ENCODE measurements at regions not wholly inside any gene's neighbourhood (a gene's known extent, or its start where the extent isn't known, plus 50 kb on each side); places are given as distances from the start of the nearest gene placed in this dataset.

DNA sequence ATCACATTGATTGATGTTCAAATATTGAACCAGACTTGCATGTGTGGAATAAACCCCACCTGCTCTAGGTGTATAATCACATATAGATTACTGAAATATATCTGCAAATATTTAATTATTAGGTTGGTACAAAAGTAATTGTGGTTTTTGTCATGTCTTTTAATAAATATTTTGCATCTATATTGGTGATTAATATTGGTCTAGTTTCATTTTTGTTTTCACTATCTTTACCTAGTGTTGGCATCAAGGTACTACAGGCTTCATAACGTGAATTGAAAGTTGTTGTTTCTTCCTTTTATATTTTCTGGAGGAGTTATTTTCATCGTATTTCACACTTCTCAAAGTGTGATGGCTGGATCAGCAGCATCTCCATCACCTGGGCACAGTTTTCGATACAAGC is 740.0 kb upstream of the TMEM132C start:
- H3K27me3 ChIP-seq (replicated peaks; ENCODE audit: control insufficient read depth, insufficient read depth, low read length): no peaks in the 10 kb centered on the region
- H3K4me3 ChIP-seq (replicated peaks; ENCODE audit: low read depth, low read length): no peak overlapping the region
- TF ChIP-seq, protein P1, sequence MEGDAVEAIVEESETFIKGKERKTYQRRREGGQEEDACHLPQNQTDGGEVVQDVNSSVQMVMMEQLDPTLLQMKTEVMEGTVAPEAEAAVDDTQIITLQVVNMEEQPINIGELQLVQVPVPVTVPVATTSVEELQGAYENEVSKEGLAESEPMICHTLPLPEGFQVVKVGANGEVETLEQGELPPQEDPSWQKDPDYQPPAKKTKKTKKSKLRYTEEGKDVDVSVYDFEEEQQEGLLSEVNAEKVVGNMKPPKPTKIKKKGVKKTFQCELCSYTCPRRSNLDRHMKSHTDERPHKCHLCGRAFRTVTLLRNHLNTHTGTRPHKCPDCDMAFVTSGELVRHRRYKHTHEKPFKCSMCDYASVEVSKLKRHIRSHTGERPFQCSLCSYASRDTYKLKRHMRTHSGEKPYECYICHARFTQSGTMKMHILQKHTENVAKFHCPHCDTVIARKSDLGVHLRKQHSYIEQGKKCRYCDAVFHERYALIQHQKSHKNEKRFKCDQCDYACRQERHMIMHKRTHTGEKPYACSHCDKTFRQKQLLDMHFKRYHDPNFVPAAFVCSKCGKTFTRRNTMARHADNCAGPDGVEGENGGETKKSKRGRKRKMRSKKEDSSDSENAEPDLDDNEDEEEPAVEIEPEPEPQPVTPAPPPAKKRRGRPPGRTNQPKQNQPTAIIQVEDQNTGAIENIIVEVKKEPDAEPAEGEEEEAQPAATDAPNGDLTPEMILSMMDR (IDR thresholded peaks at IDR 0.05; ENCODE audit: insufficient read depth, low read length, poor library complexity, severe bottlenecking): no peak
- no peak for DNase-seq (ENCODE audit: extremely low read depth, insufficient read length)
- no peaks in the 10 kb centered on the region for H3K36me3 ChIP-seq (ENCODE audit: control insufficient read depth, insufficient read depth, low read length)

DNA sequence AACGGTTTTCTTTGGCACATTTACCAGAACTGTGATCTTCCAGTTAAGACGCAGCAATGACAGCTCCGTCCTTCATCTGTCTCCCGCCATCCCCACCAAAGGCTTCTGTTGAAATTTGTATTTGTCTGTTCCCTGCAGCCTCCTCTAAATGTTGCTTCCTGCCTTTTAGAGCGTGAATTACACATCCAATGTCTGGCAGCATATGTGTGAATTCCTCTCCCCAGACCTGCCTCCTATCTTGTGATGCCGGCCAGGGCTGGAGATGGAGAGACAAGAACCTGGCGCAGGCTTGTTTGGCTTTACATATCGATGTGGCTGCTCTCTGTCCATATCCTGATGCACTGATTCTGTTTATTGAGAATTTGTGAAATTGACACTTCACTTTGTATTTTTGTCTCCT is 738.4 kb upstream of the TMEM132C start:
- TF ChIP-seq, protein P1 (IDR thresholded peaks at IDR 0.05; ENCODE audit: insufficient read depth, low read length, poor library complexity, severe bottlenecking): no peak

DNA sequence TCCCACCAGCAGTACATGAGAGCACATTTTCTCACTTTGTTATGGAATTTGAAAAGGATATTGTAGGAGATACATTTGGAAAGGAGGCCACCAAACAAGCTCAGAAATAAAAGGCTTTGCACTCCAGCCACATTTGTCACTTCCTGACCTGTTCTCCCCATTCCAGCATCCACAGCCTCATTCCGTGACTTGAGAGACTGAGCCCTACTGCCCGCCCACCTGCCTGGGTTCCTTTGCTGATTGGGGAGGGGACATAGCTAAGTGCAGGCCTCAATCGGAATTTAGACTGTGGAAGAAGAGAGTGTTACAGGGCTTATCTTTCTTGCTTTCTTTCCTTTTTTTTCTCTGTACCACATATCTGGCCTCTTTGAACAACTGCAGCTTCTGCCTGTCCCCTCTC is 735.4 kb upstream of the TMEM132C start:
- Histone ChIP-seq H3K36me3 (ENCODE audit: control insufficient read depth, insufficient read depth, low read length) (no peaks in the 10 kb centered on the region), H3K4me3 (replicated peaks; ENCODE audit: low read depth, low read length) (no peak overlapping the region), H3K27me3 (replicated peaks; ENCODE audit: control insufficient read depth, insufficient read depth, low read length) (no peaks in the 10 kb centered on the region)
- DNase-seq (ENCODE audit: extremely low read depth, insufficient read length): no peak
- TF ChIP-seq, protein P1 (IDR thresholded peaks at IDR 0.05; ENCODE audit: insufficient read depth, low read length, poor library complexity, severe bottlenecking): no peak

More for the DNA sequence above, 738.4 kb upstream of the TMEM132C start:
- no peaks in the 10 kb centered on the region for H3K36me3 ChIP-seq (ENCODE audit: control insufficient read depth, insufficient read depth, low read length)
- no peak overlapping the region for H3K4me3 ChIP-seq (replicated peaks; ENCODE audit: low read depth, low read length)
- no peaks in the 10 kb centered on the region for H3K27me3 ChIP-seq (replicated peaks; ENCODE audit: control insufficient read depth, insufficient read depth, low read length)
- DNase-seq (ENCODE audit: extremely low read depth, insufficient read length): no peak

DNA sequence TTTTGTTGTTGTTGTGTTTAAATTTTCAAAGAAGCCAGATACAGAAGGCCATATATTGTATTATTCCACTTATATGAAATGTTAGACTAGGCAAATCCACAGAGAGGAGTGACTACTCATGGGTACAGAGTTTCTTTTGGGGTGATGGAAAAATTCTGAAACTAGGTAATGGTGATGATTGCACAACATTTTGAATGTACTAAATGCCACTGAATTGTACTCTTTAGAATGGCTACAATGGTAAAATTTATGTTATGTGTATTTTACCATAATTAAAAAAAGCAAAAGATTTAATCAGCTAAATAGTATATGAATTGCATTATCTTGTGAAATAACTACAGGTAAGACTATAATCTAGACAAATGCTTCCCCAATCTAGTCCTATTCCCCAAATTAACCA is 733.6 kb upstream of the TMEM132C start:
- H3K36me3 ChIP-seq (ENCODE audit: control insufficient read depth, insufficient read depth, low read length): no peaks in the 10 kb centered on the region
- no peak overlapping the region for H3K4me3 ChIP-seq (replicated peaks; ENCODE audit: low read depth, low read length)
- H3K27me3 ChIP-seq (replicated peaks; ENCODE audit: control insufficient read depth, insufficient read depth, low read length): no peaks in the 10 kb centered on the region
- DNase-seq (ENCODE audit: extremely low read depth, insufficient read length): no peak
- TF ChIP-seq, protein P1 (IDR thresholded peaks at IDR 0.05; ENCODE audit: insufficient read depth, low read length, poor library complexity, severe bottlenecking): no peak

DNA sequence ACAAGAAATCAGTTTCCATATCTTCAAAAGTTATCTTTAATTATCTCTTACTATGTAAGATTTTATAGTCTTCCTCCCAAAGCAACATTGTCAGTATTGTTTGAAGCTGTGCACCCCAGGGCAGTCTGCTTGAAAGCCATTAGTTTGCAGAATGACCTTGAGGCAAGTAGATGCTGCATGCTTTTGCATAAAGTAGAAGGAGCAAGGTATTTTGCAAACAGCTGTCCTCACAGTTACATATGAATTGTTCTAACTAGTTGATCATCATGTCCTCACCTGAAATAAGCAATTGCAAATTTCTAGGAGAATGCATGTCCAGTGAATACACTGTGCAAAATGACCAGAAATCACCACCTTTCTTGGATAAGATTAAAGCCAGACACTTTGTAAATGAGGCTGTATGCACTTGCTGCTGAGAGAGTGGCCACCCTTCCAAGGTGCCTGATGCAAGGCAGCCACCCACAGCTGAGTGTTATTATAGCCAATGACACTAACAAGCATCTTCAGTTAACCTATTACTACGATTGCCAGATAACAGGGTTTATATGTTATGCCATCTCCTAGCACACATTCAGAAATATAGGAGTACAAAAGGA is 730.0 kb upstream of the TMEM132C start:
- Histone ChIP-seq H3K36me3 (ENCODE audit: control insufficient read depth, insufficient read depth, low read length) (no peaks in the 10 kb centered on the region), H3K27me3 (replicated peaks; ENCODE audit: control insufficient read depth, insufficient read depth, low read length) (no peaks in the 10 kb centered on the region), H3K4me3 (replicated peaks; ENCODE audit: low read depth, low read length) (no peak overlapping the region)
- TF ChIP-seq, protein P1 (IDR thresholded peaks at IDR 0.05; ENCODE audit: insufficient read depth, low read length, poor library complexity, severe bottlenecking): no peak
- no peak for DNase-seq (ENCODE audit: extremely low read depth, insufficient read length)

DNA sequence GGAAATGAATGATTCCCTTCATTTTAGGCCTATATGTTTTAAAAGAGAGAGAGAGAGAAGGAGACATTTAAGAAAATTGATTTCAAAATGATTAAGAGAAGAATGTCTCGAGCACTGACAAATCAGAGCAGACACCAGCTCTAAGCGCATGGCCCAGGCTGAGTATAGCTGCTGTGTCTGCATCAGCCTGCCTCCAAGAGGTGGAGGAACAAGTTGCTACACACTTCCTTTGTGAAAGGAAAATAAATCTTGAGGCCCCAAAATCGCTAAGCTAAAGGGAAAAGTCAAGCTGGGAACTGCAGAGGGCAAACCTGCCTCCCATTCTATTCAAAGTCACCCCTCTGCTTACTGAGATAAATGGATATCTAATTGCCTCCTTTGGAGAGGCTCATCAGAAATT is 728.7 kb upstream of the TMEM132C start:
- TF ChIP-seq, protein P1 (IDR thresholded peaks at IDR 0.05; ENCODE audit: insufficient read depth, low read length, poor library complexity, severe bottlenecking): no peak
- DNase-seq (ENCODE audit: extremely low read depth, insufficient read length): no peak

More for the DNA sequence above, 728.7 kb upstream of the TMEM132C start:
- Histone ChIP-seq H3K4me3 (replicated peaks; ENCODE audit: low read depth, low read length) (no peak overlapping the region), H3K36me3 (ENCODE audit: control insufficient read depth, insufficient read depth, low read length) (no peaks in the 10 kb centered on the region), H3K27me3 (replicated peaks; ENCODE audit: control insufficient read depth, insufficient read depth, low read length) (no peaks in the 10 kb centered on the region)

Measured in GM06990 (cell line).